GM10266 (cell line): ENCODE measurements at regions not wholly inside any gene's neighbourhood (a gene's known extent, or its start where the extent isn't known, plus 50 kb on each side); places are given as distances from the start of the nearest gene placed in this dataset.

Experiments used
- DNase-seq: peaks from one replicate; pipeline ENCODE4 v3.0.0; 2012; ENCODE audit errors: extremely low spot score
- TF ChIP-seq, protein P1 (sequence below): IDR thresholded peaks from 2 replicates; pipeline ENCODE4 v1.5.1; 2012; ENCODE audit warnings: mild to moderate bottlenecking, low read depth; ENCODE audit not compliant: control insufficient read depth, insufficient read depth; ENCODE audit errors: missing control alignments

DNA sequence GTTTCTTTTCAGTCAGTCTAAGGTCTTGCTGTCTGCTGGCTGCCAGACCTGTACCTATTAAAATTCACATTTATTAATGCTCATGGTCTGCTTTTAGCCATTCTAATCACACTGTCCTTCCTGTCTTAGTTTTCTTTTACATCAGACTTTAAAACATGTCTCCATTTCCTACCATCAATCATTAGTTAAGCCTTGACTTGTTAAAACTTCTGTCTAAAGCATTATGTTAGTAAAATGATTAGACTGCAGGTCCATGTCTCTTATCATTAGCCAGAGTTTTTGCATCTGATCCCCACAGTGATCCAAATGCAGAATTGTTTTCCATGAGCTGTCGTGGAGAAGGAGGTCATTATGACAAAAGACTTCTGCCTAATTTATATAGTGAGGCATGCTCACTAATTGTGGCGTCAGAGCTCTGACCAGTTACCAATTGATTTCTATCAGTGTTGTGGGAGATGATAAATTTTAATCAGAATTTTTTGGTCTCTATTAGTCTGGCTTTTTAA is 226.5 kb downstream of the DKK1 start:
- TF ChIP-seq, protein P1, sequence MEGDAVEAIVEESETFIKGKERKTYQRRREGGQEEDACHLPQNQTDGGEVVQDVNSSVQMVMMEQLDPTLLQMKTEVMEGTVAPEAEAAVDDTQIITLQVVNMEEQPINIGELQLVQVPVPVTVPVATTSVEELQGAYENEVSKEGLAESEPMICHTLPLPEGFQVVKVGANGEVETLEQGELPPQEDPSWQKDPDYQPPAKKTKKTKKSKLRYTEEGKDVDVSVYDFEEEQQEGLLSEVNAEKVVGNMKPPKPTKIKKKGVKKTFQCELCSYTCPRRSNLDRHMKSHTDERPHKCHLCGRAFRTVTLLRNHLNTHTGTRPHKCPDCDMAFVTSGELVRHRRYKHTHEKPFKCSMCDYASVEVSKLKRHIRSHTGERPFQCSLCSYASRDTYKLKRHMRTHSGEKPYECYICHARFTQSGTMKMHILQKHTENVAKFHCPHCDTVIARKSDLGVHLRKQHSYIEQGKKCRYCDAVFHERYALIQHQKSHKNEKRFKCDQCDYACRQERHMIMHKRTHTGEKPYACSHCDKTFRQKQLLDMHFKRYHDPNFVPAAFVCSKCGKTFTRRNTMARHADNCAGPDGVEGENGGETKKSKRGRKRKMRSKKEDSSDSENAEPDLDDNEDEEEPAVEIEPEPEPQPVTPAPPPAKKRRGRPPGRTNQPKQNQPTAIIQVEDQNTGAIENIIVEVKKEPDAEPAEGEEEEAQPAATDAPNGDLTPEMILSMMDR = no peak

DNA sequence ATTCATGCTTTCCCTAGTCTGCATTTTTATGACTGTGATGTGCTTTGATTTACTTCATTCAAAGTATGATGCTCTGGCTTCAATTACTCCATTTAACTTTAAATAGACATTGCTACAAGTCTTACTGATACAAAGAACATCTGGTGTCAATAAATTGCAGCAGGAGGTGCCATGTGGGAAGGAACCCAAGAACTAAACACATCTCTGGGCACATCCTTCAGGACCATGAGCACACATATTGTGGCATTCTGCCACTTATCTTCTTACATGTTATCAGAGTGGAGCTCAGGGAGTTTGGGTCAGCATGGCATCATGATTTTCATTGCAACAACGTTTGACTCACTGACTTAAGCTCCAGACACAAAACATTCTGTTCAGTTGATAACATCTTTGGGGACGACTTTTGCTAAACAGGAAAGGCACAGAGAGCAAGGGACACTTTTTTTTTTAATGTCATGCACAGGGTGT is 227.0 kb downstream of the DKK1 start:
- DNase-seq = no peak
- TF ChIP-seq, protein P1 = no peak

More for the DNA sequence above, 226.5 kb downstream of the DKK1 start:
- DNase-seq = no peak

DNA sequence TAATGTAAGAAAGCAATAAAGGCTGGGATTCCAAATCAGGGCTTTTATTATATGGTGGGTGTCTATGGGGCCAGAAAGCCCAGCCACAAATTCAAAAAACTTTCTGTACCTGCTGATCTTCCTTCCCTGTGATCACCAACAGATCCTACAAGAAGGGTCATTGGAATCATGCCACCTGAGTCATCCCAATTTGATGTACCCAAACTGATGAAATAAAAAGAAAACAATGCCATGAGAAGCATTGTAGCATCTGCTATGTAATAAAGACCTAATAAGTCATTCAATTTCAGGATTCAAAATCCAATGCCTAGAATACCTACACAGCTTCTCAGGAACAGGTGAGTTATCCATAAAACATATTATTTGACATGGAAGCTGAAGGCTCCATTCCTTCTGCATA is 228.8 kb downstream of the DKK1 start:
- TF ChIP-seq, protein P1 = no peak
- no peak for DNase-seq

DNA sequence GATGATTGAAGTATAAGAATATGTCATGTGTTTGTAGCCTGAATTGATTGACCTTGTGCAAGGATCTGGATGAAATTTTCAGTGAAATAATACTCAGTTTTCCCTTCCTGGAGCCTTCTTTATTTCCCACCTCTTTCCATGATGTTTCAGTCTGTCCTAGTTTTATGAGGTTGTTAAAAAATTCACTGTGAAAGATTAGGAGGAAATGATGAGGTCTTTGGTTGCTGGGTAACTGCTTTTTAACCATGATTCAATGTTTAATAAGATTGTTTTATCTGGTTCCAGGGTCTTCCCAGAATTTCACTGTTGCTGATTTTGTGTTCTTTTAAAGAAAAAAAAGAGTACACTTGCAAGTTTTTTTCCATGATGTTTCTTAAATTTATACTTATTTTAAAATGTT is 221.5 kb downstream of the MBL2 start:
- DNase-seq = no peak
- TF ChIP-seq, protein P1 = no peak

DNA sequence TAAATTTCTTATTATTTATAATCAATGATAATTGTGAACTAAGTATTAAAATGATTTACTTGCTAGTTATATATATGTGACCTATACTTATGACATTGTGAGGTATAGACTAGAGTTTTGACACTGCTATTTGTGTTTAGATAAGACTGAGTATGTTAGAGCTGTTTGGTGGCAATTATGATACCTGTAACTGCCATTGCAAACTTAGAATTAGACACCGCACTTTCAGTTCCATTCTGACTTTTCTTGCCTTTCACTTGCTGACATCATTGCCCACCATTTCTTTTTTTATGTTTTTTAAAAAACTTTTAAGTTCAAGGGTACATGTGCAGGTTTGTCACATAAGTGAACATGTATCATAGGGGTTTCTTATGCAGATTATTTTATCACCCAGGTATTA is 214.5 kb downstream of the MBL2 start:
- TF ChIP-seq, protein P1 = no peak
- DNase-seq = no peak

DNA sequence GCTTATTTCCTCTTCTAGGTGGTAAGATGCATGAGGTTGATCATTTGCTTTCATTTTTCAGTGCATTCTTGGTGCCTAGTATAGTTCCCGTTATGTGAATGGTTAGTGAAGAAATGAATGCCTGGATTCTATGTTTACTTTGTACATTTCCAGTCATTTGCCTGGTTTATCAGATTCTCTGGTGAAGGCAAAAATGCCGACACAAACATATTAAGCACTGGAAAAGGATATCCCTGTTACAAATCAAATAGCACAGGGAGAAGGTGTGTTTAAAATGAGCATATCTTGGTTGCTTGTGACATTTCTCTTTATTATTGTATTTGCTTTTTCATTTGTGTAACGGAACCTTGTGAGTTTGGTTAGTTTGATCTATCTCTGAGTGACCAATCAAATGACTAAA is 211.3 kb downstream of the MBL2 start:
- TF ChIP-seq, protein P1 = no peak
- DNase-seq = no peak

DNA sequence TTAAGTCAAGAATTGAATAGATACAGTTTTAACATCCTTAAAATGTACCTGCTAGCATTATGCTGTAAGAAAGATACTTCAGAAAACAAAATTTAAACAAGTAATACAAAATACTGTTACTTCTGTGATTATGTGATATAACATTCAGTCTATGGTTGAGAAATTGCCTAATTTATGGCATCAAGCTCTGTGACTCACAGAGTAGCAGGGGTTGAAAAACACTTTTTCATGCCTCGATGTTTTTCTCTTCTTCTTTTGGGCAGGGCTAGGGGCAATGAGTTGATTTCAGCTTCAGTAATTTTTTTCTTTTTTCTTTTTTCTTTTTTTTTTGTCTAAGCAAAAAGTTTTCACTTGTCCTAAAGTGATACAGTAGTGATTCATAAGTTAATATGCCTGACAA is 209.2 kb downstream of the MBL2 start:
- TF ChIP-seq, protein P1 = no peak
- DNase-seq = no peak
